AG09309 (cell line): ENCODE measurements at regions not wholly inside any gene's neighbourhood (a gene's known extent, or its start where the extent isn't known, plus 50 kb on each side); places are given as distances from the start of the nearest gene placed in this dataset.

ENCODE experiments used
- DNase-seq: peaks from one replicate; pipeline ENCODE4 v3.0.0-alpha.2; 2010; ENCODE audit warnings: low read depth
- H3K4me3 ChIP-seq: 2 replicates; pipeline ENCODE4 v1.5.1; 2011; ENCODE audit warnings: mild to moderate bottlenecking, low read depth, low read length, moderate library complexity; ENCODE audit not compliant: control insufficient read depth
- TF ChIP-seq, protein P1 (sequence below): IDR thresholded peaks from 2 replicates; pipeline ENCODE4 v1.5.1; 2011; ENCODE audit warnings: mild to moderate bottlenecking, low read depth, low read length, inconsistent platforms; ENCODE audit not compliant: insufficient read depth, control insufficient read depth; ENCODE audit errors: missing control alignments

DNA sequence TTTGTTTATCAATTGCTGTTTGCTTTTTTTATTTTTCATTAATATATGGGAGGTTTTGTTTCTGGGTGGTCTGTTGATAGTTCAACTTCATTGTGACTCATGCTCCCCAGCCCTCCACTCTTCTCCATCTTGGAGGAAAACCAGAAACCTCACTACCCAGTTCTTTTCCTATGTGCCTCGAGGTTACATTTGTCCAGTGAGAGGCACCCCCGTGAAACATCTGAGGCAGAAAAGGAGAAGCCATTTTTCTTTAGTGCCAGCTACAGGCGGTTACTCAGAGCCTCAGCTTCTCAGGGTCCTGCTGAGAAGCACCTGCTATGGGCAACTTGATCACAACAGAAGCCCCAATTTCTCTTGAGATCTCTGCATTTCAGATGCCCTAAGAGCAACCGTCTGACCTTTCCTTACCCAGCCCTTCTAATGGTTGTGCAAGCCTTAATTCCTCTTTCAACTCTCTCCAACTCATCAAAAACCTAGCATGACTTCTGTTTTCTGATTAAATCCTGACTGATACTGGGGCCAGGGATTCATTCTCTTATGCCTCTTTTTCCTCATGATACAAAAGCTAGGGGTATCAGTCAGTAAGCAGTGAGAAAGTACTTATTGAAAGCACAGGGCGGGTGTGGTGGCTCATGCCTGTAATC, 144.6 kb downstream of the ELOVL4 start:
- TF ChIP-seq, protein P1, sequence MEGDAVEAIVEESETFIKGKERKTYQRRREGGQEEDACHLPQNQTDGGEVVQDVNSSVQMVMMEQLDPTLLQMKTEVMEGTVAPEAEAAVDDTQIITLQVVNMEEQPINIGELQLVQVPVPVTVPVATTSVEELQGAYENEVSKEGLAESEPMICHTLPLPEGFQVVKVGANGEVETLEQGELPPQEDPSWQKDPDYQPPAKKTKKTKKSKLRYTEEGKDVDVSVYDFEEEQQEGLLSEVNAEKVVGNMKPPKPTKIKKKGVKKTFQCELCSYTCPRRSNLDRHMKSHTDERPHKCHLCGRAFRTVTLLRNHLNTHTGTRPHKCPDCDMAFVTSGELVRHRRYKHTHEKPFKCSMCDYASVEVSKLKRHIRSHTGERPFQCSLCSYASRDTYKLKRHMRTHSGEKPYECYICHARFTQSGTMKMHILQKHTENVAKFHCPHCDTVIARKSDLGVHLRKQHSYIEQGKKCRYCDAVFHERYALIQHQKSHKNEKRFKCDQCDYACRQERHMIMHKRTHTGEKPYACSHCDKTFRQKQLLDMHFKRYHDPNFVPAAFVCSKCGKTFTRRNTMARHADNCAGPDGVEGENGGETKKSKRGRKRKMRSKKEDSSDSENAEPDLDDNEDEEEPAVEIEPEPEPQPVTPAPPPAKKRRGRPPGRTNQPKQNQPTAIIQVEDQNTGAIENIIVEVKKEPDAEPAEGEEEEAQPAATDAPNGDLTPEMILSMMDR: no peak
- no peak overlapping the region for H3K4me3 ChIP-seq
- DNase-seq: no peak

- H3K4me3 ChIP-seq: no peak overlapping the region
- DNase-seq: no peak
- TF ChIP-seq, protein P1: no peak
These were observed 146.0 kb downstream of the ELOVL4 start for GRCh38 chr6:79801362-79801761.

- no peak overlapping the region for H3K4me3 ChIP-seq
- TF ChIP-seq, protein P1: no peak
- no peak for DNase-seq
These were observed 148.5 kb downstream of the ELOVL4 start for GRCh38 chr6:79798841-79799240.

DNA sequence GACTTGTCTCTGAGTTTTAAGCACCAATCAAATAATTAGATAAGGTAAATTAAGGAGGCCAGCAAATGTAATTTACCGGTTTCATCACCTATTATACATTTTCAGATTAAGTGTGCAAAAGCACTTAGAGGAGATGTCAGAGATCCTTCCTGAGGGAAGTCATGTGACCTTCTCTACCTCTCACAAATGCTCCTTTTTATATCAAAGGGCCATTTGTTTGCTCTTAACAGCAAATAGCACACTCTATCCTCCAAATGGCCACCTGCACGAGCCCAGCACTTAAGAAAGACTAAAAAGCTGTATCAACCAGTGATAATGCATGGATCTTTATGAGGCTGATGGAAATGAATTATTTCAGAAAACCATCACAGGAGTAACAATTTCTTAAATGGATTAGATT, 149.4 kb downstream of the ELOVL4 start:
- DNase-seq: no peak
- no peak overlapping the region for H3K4me3 ChIP-seq
- TF ChIP-seq, protein P1: no peak

- no peak for DNase-seq
- H3K4me3 ChIP-seq: no peak overlapping the region
- TF ChIP-seq, protein P1: no peak
These were observed 150.1 kb downstream of the ELOVL4 start for GRCh38 chr6:79797163-79797764.

- H3K4me3 ChIP-seq: no peak overlapping the region
- no peak for DNase-seq
- TF ChIP-seq, protein P1: no peak
These were observed 151.2 kb downstream of the ELOVL4 start for GRCh38 chr6:79796197-79796596.
